SK-N-MC (cell line): ENCODE measurements at regions not wholly inside any gene's neighbourhood (a gene's known extent, or its start where the extent isn't known, plus 50 kb on each side); places are given as distances from the start of the nearest gene placed in this dataset.

Source experiments
- EZH2 ChIP-seq: fragments of 200-600 bp; sonication (generic); IDR thresholded peaks from one replicate; pipeline ENCODE4 v1.6.1; 2017; ENCODE audit warnings: antibody characterized with exemption
- POLR2AphosphoS5 ChIP-seq: IDR thresholded peaks from 2 replicates; pipeline ENCODE4 v1.6.1; 2012; ENCODE audit warnings: mild to moderate bottlenecking, low read depth, low read length, borderline replicate concordance

GRCh38 chr2:136314240-136314639, 196.3 kb upstream of the CXCR4 start:
- TF ChIP-seq EZH2 (no peak), POLR2AphosphoS5 (no peak)
